ENCODE measurements at regions not wholly inside any gene's neighbourhood (a gene's known extent, or its start where the extent isn't known, plus 50 kb on each side); places are given as distances from the start of the nearest gene placed in this dataset.
"Not testable (repeated sequence)": the region's sequence is repeated elsewhere in the genome, so short reads cannot be mapped to it uniquely, and the experiment has no call there.

GRCh38 chr10:45249978-45250693 is 65.3 kb downstream of the OR13A1 start:
- peak; percentile 62 to 66 for DNase-seq (ENCODE audit: low read depth in 2 of 2)

GRCh38 chr10:45250694-45251075 is 64.7 kb downstream of the OR13A1 start:
- DNase-seq (ENCODE audit: low read depth in 2 of 2): not testable (repeated sequence)
